GM23248 (cell line): ENCODE measurements at regions not wholly inside any gene's neighbourhood (a gene's known extent, or its start where the extent isn't known, plus 50 kb on each side); places are given as distances from the start of the nearest gene placed in this dataset.

Source experiments
- EZH2 ChIP-seq: fragments of 200-600 bp; sonication (generic); IDR thresholded peaks from 2 replicates; pipeline ENCODE4 v1.6.1; 2018; ENCODE audit warnings: antibody characterized with exemption, mild to moderate bottlenecking; ENCODE audit not compliant: insufficient read depth, poor library complexity, severe bottlenecking
- EZH2phosphoT487 ChIP-seq: fragments of 200-600 bp; sonication (generic); IDR thresholded peaks from 2 replicates; pipeline ENCODE4 v1.6.1; 2018; ENCODE audit warnings: antibody characterized with exemption, moderate library complexity, mild to moderate bottlenecking, low read depth; ENCODE audit not compliant: insufficient read depth

- TF ChIP-seq EZH2 (no peak), EZH2phosphoT487 (no peak)
These were observed 994.9 kb upstream of the SLIT2 start for GRCh38 chr4:19256823-19257222.
